Osteocyte (in vitro differentiated cells): ENCODE measurements at regions not wholly inside any gene's neighbourhood (a gene's known extent, or its start where the extent isn't known, plus 50 kb on each side); places are given as distances from the start of the nearest gene placed in this dataset.
A peak's percentile ranks its signal among the peaks of the same experiment; 100 is the strongest.

Source experiments
- DNase-seq: peaks from one replicate; pipeline ENCODE4 v3.0.0; 2021; ENCODE audit warnings: mixed read lengths; ENCODE audit not compliant: unreplicated experiment; ENCODE audit errors: extremely low spot score
- H3K27ac Mint-ChIP-seq: one replicate; pipeline ENCODE4 v1.8.0; 2021; ENCODE audit warnings: mild to moderate bottlenecking, mixed read lengths; ENCODE audit not compliant: unreplicated experiment
- H3K27me3 Mint-ChIP-seq: one replicate; pipeline ENCODE4 v1.8.0; 2021; ENCODE audit warnings: mixed read lengths; ENCODE audit not compliant: unreplicated experiment
- H3K36me3 Mint-ChIP-seq: one replicate; pipeline ENCODE4 v1.8.0; 2021; ENCODE audit warnings: mixed read lengths; ENCODE audit not compliant: unreplicated experiment
- H3K4me1 Mint-ChIP-seq: one replicate; pipeline ENCODE4 v1.8.0; 2021; ENCODE audit warnings: mixed read lengths; ENCODE audit not compliant: unreplicated experiment
- H3K4me3 Mint-ChIP-seq: one replicate; pipeline ENCODE4 v1.8.0; 2021; ENCODE audit warnings: mild to moderate bottlenecking, moderate library complexity, mixed read lengths; ENCODE audit not compliant: unreplicated experiment
- H3K9me3 Mint-ChIP-seq: one replicate; pipeline ENCODE4 v1.8.0; 2021; ENCODE audit warnings: mixed read lengths; ENCODE audit not compliant: unreplicated experiment
- CTCF ChIP-seq: fragments of 200-600 bp; sonication (generic); IDR thresholded peaks from 2 replicates; pipeline ENCODE4 v1.5.0; 2021; ENCODE audit warnings: antibody characterized with exemption, mild to moderate bottlenecking, moderate library complexity

GRCh38 chr3:148226246-148226645, 471.5 kb upstream of the AGTR1 start:
- H3K4me3 Mint-ChIP-seq: no peak overlapping the region
- no peak overlapping the region for H3K27ac Mint-ChIP-seq
- peaks cover 37% of the 10 kb centered on the region for H3K4me1 Mint-ChIP-seq
- H3K9me3 Mint-ChIP-seq: no peaks in the 10 kb centered on the region
- TF ChIP-seq CTCF: no peak
- H3K27me3 Mint-ChIP-seq: no peaks in the 10 kb centered on the region
- no peak for DNase-seq
- no peaks in the 10 kb centered on the region for H3K36me3 Mint-ChIP-seq

GRCh38 chr3:148227534-148227933, 470.2 kb upstream of the AGTR1 start:
- TF ChIP-seq CTCF: no peak
- no peak for DNase-seq
- Mint-ChIP-seq H3K9me3 (no peaks in the 10 kb centered on the region), H3K27ac (no peak overlapping the region), H3K36me3 (no peaks in the 10 kb centered on the region), H3K4me3 (no peak overlapping the region), H3K4me1 (peaks cover 30% of the 10 kb centered on the region), H3K27me3 (no peaks in the 10 kb centered on the region)

GRCh38 chr3:148229107-148229506, 468.6 kb upstream of the AGTR1 start:
- Mint-ChIP-seq H3K4me1 (peaks cover 18% of the 10 kb centered on the region), H3K27ac (peak overlapping the region; percentile 6), H3K9me3 (no peaks in the 10 kb centered on the region), H3K27me3 (no peaks in the 10 kb centered on the region), H3K4me3 (no peak overlapping the region), H3K36me3 (no peaks in the 10 kb centered on the region)
- TF ChIP-seq CTCF: no peak
- DNase-seq: no peak

GRCh38 chr3:148230473-148230872, 467.2 kb upstream of the AGTR1 start:
- Mint-ChIP-seq H3K27me3 (no peaks in the 10 kb centered on the region), H3K4me1 (peaks cover 13% of the 10 kb centered on the region), H3K36me3 (no peaks in the 10 kb centered on the region), H3K4me3 (no peak overlapping the region), H3K9me3 (no peaks in the 10 kb centered on the region), H3K27ac (no peak overlapping the region)
- DNase-seq: no peak
- no peak for TF ChIP-seq CTCF

- no peak for DNase-seq
- H3K4me3 Mint-ChIP-seq: no peak overlapping the region
- no peak for TF ChIP-seq CTCF
- peaks cover 11% of the 10 kb centered on the region for H3K4me1 Mint-ChIP-seq
- H3K27ac Mint-ChIP-seq: no peak overlapping the region
- H3K27me3 Mint-ChIP-seq: no peaks in the 10 kb centered on the region
- H3K9me3 Mint-ChIP-seq: no peaks in the 10 kb centered on the region
- no peaks in the 10 kb centered on the region for H3K36me3 Mint-ChIP-seq
Measured at GRCh38 chr3:148232389-148232788, 465.3 kb upstream of the AGTR1 start.
